Epithelial cell of prostate (primary cell): ENCODE measurements at regions not wholly inside any gene's neighbourhood (a gene's known extent, or its start where the extent isn't known, plus 50 kb on each side); places are given as distances from the start of the nearest gene placed in this dataset.

Experiments
- DNase-seq: peaks from one replicate; pipeline ENCODE4 v3.0.0-alpha.2; 2011; ENCODE audit warnings: low read depth, low spot score
- H3K27ac ChIP-seq: fragments of 450-650 bp; 2 replicates; pipeline ENCODE4 v1.5.1; 2017; ENCODE audit warnings: mild to moderate bottlenecking

- H3K27ac ChIP-seq = no peak overlapping the region
- no peak for DNase-seq
These were observed 331.8 kb upstream of the KLF12 start for GRCh38 chr13:74466020-74466419.

- no peak for DNase-seq
- no peak overlapping the region for H3K27ac ChIP-seq
These were observed 331.1 kb upstream of the KLF12 start for GRCh38 chr13:74465271-74465670.

- no peak for DNase-seq
- H3K27ac ChIP-seq = no peak overlapping the region
These were observed 330.5 kb upstream of the KLF12 start for GRCh38 chr13:74464670-74465069.

GRCh38 chr13:74461011-74461410 lies 326.8 kb upstream of the KLF12 start:
- no peak overlapping the region for H3K27ac ChIP-seq

GRCh38 chr13:74452881-74453280 lies 318.7 kb upstream of the KLF12 start:
- peak overlapping the region; percentile 93 for H3K27ac ChIP-seq
- no peak for DNase-seq

More at GRCh38 chr13:74461011-74461410, 326.8 kb upstream of the KLF12 start:
- DNase-seq = no peak

GRCh38 chr13:74452176-74452575 lies 318.0 kb upstream of the KLF12 start:
- H3K27ac ChIP-seq = peak overlapping the region; percentile 93
- peak; percentile 39 for DNase-seq

- DNase-seq = no peak
- H3K27ac ChIP-seq = peak overlapping the region; percentile 93
These were observed 316.8 kb upstream of the KLF12 start for GRCh38 chr13:74450964-74451363.

- DNase-seq = peak; percentile 63
- peak overlapping the region; percentile 93 for H3K27ac ChIP-seq
These were observed 316.3 kb upstream of the KLF12 start for GRCh38 chr13:74450525-74450845.

- no peak for DNase-seq
- H3K27ac ChIP-seq = peak overlapping the region; percentile 93
These were observed 315.8 kb upstream of the KLF12 start for GRCh38 chr13:74449811-74450524.

GRCh38 chr13:74444864-74445479 lies 310.8 kb upstream of the KLF12 start:
- peak; percentile 68 for DNase-seq
- H3K27ac ChIP-seq = peak overlapping the region; percentile 85

- peak; percentile 40 for DNase-seq
- peak overlapping the region; percentile 85 for H3K27ac ChIP-seq
These were observed 310.0 kb upstream of the KLF12 start for GRCh38 chr13:74444161-74444571.

- DNase-seq = peak; percentile 57
- H3K27ac ChIP-seq = peak overlapping the region; percentile 85
These were observed 309.4 kb upstream of the KLF12 start for GRCh38 chr13:74443631-74444030.

- H3K27ac ChIP-seq = peak overlapping the region; percentile 85
These were observed 308.5 kb upstream of the KLF12 start for GRCh38 chr13:74442751-74443150.

GRCh38 chr13:74438901-74439300 lies 304.7 kb upstream of the KLF12 start:
- DNase-seq = no peak
- no peak overlapping the region for H3K27ac ChIP-seq

More at GRCh38 chr13:74442751-74443150, 308.5 kb upstream of the KLF12 start:
- peak; percentile 36 for DNase-seq

- H3K27ac ChIP-seq = no peak overlapping the region
- no peak for DNase-seq
These were observed 300.6 kb upstream of the KLF12 start for GRCh38 chr13:74434782-74435181.

GRCh38 chr13:74424455-74424854 lies 290.3 kb upstream of the KLF12 start:
- H3K27ac ChIP-seq = no peak overlapping the region
- DNase-seq = no peak

GRCh38 chr13:74423434-74423833 lies 289.2 kb upstream of the KLF12 start:
- no peak overlapping the region for H3K27ac ChIP-seq
- DNase-seq = no peak

- no peak for DNase-seq
- no peak overlapping the region for H3K27ac ChIP-seq
These were observed 280.3 kb upstream of the KLF12 start for GRCh38 chr13:74414458-74414857.

- no peak for DNase-seq
- no peak overlapping the region for H3K27ac ChIP-seq
These were observed 279.3 kb upstream of the KLF12 start for GRCh38 chr13:74413482-74413881.

- H3K27ac ChIP-seq = no peak overlapping the region
- no peak for DNase-seq
These were observed 275.3 kb upstream of the KLF12 start for GRCh38 chr13:74409551-74409950.

GRCh38 chr13:74406420-74406819 lies 272.2 kb upstream of the KLF12 start:
- no peak for DNase-seq
- no peak overlapping the region for H3K27ac ChIP-seq

GRCh38 chr13:74398599-74398998 lies 264.4 kb upstream of the KLF12 start:
- no peak for DNase-seq
- no peak overlapping the region for H3K27ac ChIP-seq
